Heart left ventricle (tissue), 16 donors: ENCODE measurements at regions not wholly inside any gene's neighbourhood (a gene's known extent, or its start where the extent isn't known, plus 50 kb on each side); places are given as distances from the start of the nearest gene placed in this dataset.

ENCODE experiments used
- ATAC-seq, 4 donors: fragments of 200-7000 bp; cut with Tn5 transposase; one replicate each; pipeline ENCODE4 v1.9.1; 2020 to 2022; ENCODE audit warnings: moderate library complexity in 4 of 4, mild to moderate bottlenecking in 3 of 4, moderate number of reproducible peaks in 1 of 4
- DNase-seq, 5 donors: peaks; one replicate each; pipeline ENCODE4 v3.0.0-alpha.2; 2020
- H3K27ac ChIP-seq, 12 donors: fragments of 200-600 bp; sonication (generic) in 4 of 12; one replicate each; pipeline versions ENCODE4 v1.5.0 to v1.8.0; 2016 to 2022; ENCODE audit warnings: mild to moderate bottlenecking in 2 of 12
- H3K27me3 ChIP-seq, 9 donors: fragments of 200-600 bp; sonication (generic) in 2 of 9; one replicate each; pipeline versions ENCODE4 v1.5.1 to v1.8.0; 2016 to 2022; ENCODE audit warnings: mild to moderate bottlenecking in 3 of 9
- H3K36me3 ChIP-seq, 9 donors: fragments of 200-600 bp; sonication (generic) in 2 of 9; one replicate each; pipeline versions ENCODE4 v1.5.0 to v1.8.0; 2018 to 2022; ENCODE audit warnings: mild to moderate bottlenecking in 2 of 9
- H3K4me1 ChIP-seq, 12 donors: fragments of 200-600 bp; sonication (generic) in 4 of 12; one replicate each; pipeline versions ENCODE4 v1.5.0 to v1.8.0; 2016 to 2022; ENCODE audit warnings: mild to moderate bottlenecking in 3 of 12
- H3K4me3 ChIP-seq, 12 donors: fragments of 200-600 bp; sonication (generic) in 4 of 12; one replicate each; pipeline versions ENCODE4 v1.5.0 to v1.8.0; 2017 to 2022; ENCODE audit warnings: mild to moderate bottlenecking in 9 of 12, moderate library complexity in 4 of 12
- H3K9me3 ChIP-seq, 12 donors: fragments of 200-600 bp; sonication (generic) in 4 of 12; one replicate each; pipeline versions ENCODE4 v1.5.0 to v1.8.0; 2016 to 2022; ENCODE audit warnings: mild to moderate bottlenecking in 1 of 12
- POLR2A ChIP-seq, 2 donors: fragments of 450-650 bp; IDR thresholded peaks; one replicate each; pipeline ENCODE4 v1.6.1; 2017; ENCODE audit warnings: antibody characterized with exemption in 2 of 2, mild to moderate bottlenecking in 2 of 2, moderate library complexity in 2 of 2
- WGBS, 4 donors: extraction: QIAGEN DNeasy Blood & Tissue Kit in 2 of 4; methylation state at CpG; one replicate each; pipeline versions ENCODE4 v1.1.5 to v1.1.7; 2013 to 2018; 5-methylcytosine and 5-hydroxymethylcytosine counted together
- intact Hi-C, 10 donors: fragments of 100-400 bp; cut with DNase I; formaldehyde crosslinking; loops; one replicate each; pipeline versions ENCODE4 v1.11.1 to v1.14.2; 2022
- TF ChIP-seq, protein P1 (sequence below), 12 donors: fragments of 200-600 bp; sonication (generic) in 4 of 12; IDR thresholded peaks; one replicate each; pipeline versions ENCODE4 v1.5.0 to v1.8.0; 2018 to 2022; ENCODE audit warnings: antibody characterized with exemption in 12 of 12, mild to moderate bottlenecking in 5 of 12
- donor health status: ischemic (EF 13 %, LVEDD 7.1; RV severe dilation, severe dysfunction).
- donor health status: healthy with polysubstance abuse.
- donor health status: DM: no; HTN: yes; CAD: no.
- donor health status: DM: no; HTN: no; CAD: no.
- donor health status: ischemic (EF 25% LVEDD 6.9; RV normal size, moderate dysfunction).
- donor health status: ischemic (EF 25% LVEDD 5.7; RV mildly dilated, moderate dysfunction).
- donor health status: healthy.
- donor health status: DM: yes; HTN: yes; CAD: no.
- donor health status: ischemic (EF 35%, LVEDD 5.7; RV mildly dilated, moderate dysfunction).
- donor health status: nonischemic (EF 11% LVEDD 7.7; RV severe dilation, severe dysfunction).
- donor health status: DM: yes; HTN: yes; CAD: no.
- donor health status: PGD.
- donor health status: ischemic (EF 29% LVEDD 5.4; RV normal size, mild dysfunction).
- donor health status: nonischemic (EF 23%, LVEDD 6.1; RV moderate dilation, normal function).

DNA sequence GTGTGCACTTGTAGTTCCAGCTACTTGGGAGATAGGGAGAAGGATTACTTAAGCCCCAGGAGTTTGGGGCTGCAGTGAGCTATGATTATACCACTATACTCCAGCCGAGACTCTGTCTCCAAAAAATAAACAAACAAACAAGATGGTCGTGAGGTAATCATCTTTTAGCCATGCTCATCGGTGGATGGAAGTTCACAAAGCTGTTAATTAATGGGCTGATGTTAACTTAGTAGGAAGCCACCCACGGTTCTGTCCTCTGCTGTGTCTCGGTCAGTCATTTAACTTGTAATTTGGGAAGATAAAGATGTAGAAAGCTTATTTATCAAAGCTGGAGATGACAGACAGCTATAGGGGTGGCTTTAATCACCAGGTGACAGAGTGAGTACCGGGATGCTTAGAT, 64.9 kb downstream of the ARHGEF18 start:
- H3K4me3 ChIP-seq: no peak overlapping the region
- no peaks in the 10 kb centered on the region for H3K9me3 ChIP-seq
- intact Hi-C loops: no loop called here
- ATAC-seq: no peak
- H3K36me3 ChIP-seq: peaks cover 0 to 6% (median 0%) of the 10 kb centered on the region in 9 donors
- no peak for DNase-seq
- TF ChIP-seq POLR2A (IDR thresholded peaks at IDR 0.05): no peak
- peaks cover 0 to 3% (median 0%) of the 10 kb centered on the region in 12 donors for H3K4me1 ChIP-seq
- no peak overlapping the region for H3K27ac ChIP-seq
- no peaks in the 10 kb centered on the region for H3K27me3 ChIP-seq
- WGBS, 4 donors: 69 to 80% (median 74%) methylated on average over 6 of the region's 6 CpGs

DNA sequence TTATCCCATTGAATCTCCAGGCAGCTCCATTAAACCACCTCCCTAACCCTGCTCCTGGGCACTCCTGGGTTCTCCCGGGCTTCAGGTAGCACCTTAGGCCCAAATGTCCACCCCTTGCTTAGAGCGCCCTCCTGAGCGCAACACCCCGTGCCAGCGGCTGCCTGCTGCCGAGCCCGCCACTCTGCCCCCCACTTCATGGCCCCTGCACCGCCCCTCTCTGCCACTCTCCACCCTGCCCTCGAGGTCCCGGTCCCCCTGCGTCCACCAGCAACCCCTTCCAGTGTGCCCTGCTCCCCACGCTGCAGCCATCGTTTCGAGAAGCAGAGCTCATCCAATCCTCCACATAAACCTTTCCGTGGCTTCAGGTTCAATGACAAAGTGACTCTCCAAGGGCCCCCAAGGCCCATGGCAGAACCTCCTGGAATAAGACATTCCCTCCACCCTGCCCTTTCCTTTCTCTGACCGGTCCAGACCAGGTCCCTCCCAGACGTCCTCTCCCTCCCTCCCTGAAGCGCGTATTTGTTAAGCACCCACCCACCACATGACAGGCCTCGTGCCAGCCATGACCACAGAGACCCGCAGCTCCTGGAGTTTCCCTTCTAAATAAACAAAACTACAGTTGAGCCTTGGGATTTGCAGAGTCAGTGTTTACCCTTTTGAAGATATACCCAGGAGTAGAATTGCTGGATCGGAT, 66.6 kb downstream of the ARHGEF18 start:
- WGBS, 4 donors: 67 to 75% (median 72%) methylated on average over 21 to 22 of the region's 22 CpGs

DNA sequence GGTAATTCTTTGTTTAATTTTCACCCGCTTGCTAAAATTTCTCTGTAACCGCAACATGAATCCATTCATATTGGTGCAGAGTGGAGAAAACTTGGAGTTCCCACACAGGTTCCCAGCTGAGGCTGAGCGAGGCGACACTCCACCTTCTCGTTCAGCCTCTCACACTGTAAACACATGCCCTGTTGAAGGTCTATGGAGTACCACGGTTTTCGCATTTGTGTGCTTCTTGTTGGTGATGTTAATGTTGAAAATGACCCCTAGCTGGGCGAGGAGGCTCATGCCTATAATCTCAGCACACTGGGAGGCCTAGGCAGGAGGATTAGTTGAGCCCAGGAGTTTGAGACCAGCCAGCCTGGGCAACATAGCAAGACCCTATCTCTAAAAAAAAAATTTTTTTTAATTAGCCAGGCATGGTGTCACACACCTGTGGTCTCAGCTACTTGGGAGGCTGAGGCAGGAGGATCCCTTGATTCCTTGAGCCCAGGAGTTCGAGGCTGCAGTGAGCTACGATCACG, 67.2 kb downstream of the ARHGEF18 start:
- no peak for TF ChIP-seq POLR2A (IDR thresholded peaks at IDR 0.05)
- TF ChIP-seq, protein P1, sequence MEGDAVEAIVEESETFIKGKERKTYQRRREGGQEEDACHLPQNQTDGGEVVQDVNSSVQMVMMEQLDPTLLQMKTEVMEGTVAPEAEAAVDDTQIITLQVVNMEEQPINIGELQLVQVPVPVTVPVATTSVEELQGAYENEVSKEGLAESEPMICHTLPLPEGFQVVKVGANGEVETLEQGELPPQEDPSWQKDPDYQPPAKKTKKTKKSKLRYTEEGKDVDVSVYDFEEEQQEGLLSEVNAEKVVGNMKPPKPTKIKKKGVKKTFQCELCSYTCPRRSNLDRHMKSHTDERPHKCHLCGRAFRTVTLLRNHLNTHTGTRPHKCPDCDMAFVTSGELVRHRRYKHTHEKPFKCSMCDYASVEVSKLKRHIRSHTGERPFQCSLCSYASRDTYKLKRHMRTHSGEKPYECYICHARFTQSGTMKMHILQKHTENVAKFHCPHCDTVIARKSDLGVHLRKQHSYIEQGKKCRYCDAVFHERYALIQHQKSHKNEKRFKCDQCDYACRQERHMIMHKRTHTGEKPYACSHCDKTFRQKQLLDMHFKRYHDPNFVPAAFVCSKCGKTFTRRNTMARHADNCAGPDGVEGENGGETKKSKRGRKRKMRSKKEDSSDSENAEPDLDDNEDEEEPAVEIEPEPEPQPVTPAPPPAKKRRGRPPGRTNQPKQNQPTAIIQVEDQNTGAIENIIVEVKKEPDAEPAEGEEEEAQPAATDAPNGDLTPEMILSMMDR (IDR thresholded peaks at IDR 0.05): no peak
- H3K9me3 ChIP-seq: no peaks in the 10 kb centered on the region
- intact Hi-C loops: no loop called here
- no peak overlapping the region for H3K27ac ChIP-seq
- ATAC-seq: no peak
- no peak for DNase-seq
- H3K27me3 ChIP-seq: no peaks in the 10 kb centered on the region
- H3K4me1 ChIP-seq: peaks cover 0 to 3% (median 0%) of the 10 kb centered on the region in 12 donors
- WGBS, 4 donors: 85 to 95% (median 91%) methylated on average over 11 of the region's 11 CpGs
- peaks cover 0 to 7% (median 0%) of the 10 kb centered on the region in 9 donors for H3K36me3 ChIP-seq
- no peak overlapping the region for H3K4me3 ChIP-seq

More for the DNA sequence above, 66.6 kb downstream of the ARHGEF18 start:
- DNase-seq: no peak
- no peak overlapping the region for H3K4me3 ChIP-seq
- ATAC-seq: peak in 1 of 4 donors; percentile 41
- intact Hi-C loops: no loop called here
- H3K36me3 ChIP-seq: peaks cover 0 to 6% (median 0%) of the 10 kb centered on the region in 9 donors
- H3K9me3 ChIP-seq: no peaks in the 10 kb centered on the region
- H3K27me3 ChIP-seq: no peaks in the 10 kb centered on the region
- no peak for TF ChIP-seq POLR2A (IDR thresholded peaks at IDR 0.05)
- TF ChIP-seq, protein P1 (IDR thresholded peaks at IDR 0.05): no peak
- peaks cover 0 to 3% (median 0%) of the 10 kb centered on the region in 12 donors for H3K4me1 ChIP-seq
- H3K27ac ChIP-seq: no peak overlapping the region

DNA sequence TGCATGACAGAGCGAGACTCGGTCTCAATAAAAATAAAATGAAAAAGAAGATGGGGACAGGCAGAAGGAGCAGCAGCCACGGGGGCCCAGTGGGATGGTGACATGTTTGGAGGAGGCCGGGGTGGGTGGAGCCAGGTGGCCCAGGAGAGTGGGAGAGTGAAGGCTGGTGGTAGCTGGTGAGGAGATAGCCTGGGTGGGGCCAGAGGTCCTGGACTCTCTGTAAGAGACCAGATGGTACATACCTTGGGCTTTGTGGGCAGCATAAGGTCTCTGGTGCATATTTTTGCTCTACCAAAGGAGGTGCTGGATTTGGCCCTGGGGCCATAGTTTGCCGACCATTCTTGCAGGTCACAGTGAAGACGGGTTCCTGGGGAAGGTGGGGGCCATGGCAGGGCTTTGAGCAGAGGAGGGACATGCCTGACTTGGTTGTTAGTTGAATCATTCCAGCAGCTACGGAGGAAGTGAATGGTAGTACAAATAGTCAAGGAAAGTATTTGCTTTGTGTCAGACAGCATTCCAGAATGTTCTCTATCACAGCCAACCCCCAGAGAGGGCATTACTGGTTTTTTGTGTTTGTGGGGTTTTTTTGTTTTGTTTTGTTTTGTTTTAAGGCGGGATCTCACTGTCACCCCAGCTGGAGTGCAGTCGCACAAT, 69.1 kb downstream of the ARHGEF18 start:
- DNase-seq: no peak
- Histone ChIP-seq H3K36me3 (peaks cover 0 to 15% (median 0%) of the 10 kb centered on the region in 9 donors), H3K4me3 (no peak overlapping the region), H3K27me3 (no peaks in the 10 kb centered on the region), H3K9me3 (no peaks in the 10 kb centered on the region), H3K4me1 (peaks cover 0 to 3% (median 0%) of the 10 kb centered on the region in 12 donors), H3K27ac (no peak overlapping the region)
- WGBS, 4 donors: 81 to 90% (median 86%) methylated on average over 9 of the region's 9 CpGs
- peak in 1 of 4 donors; percentile 38 for ATAC-seq
- no peak for TF ChIP-seq POLR2A (IDR thresholded peaks at IDR 0.05)
- TF ChIP-seq, protein P1 (IDR thresholded peaks at IDR 0.05): no peak
- intact Hi-C loops: no loop called here
